ENCODE measurements at regions not wholly inside any gene's neighbourhood (a gene's known extent, or its start where the extent isn't known, plus 50 kb on each side); places are given as distances from the start of the nearest gene placed in this dataset.

DNA sequence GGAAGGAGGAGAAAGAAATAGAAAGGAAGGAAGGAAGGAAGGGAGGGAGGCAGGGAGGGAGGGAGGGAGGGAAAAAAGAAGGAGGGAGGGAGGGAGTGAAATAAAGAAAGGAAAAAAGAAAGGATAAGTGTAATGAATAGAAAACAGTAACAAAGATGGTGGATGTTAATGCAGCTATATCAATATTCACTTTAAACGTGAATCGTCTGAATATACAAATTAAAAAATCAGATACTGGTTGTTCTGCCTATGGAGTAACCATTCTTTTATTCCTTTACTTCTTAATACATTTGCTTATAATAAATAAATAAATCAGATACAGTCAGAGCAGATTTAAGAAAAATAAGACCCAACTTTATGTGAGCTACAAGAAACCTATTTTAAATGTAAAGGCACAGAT is 1520.4 kb downstream of the TBC1D22A start:
- TF ChIP-seq, protein P1, sequence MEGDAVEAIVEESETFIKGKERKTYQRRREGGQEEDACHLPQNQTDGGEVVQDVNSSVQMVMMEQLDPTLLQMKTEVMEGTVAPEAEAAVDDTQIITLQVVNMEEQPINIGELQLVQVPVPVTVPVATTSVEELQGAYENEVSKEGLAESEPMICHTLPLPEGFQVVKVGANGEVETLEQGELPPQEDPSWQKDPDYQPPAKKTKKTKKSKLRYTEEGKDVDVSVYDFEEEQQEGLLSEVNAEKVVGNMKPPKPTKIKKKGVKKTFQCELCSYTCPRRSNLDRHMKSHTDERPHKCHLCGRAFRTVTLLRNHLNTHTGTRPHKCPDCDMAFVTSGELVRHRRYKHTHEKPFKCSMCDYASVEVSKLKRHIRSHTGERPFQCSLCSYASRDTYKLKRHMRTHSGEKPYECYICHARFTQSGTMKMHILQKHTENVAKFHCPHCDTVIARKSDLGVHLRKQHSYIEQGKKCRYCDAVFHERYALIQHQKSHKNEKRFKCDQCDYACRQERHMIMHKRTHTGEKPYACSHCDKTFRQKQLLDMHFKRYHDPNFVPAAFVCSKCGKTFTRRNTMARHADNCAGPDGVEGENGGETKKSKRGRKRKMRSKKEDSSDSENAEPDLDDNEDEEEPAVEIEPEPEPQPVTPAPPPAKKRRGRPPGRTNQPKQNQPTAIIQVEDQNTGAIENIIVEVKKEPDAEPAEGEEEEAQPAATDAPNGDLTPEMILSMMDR (IDR thresholded peaks at IDR 0.05), result no peak
- no peaks in the 10 kb centered on the region; the same call in 1 of the 2 replicates for H3K27me3 Mint-ChIP-seq (ENCODE audit: insufficient read depth)

DNA sequence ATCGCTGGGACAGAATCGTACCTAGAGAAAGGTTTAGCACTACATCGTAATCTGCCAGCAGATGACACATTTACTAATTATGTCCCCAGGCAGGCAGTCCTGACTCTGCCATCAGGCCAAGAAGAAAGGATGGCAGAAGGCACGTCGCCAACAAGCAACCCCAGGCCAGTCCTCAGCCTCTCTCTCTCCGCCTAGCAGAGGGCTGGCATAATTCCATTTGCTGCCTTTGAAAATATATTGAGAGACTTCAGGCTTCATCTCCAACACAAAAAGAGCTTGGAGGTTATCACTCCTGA is 1517.0 kb downstream of the TBC1D22A start:
- Mint-ChIP-seq H3K9me3 (peaks cover 67% of the 10 kb centered on the region), H3K27ac (no peak overlapping the region), H3K27me3 (ENCODE audit: insufficient read depth) (no peaks in the 10 kb centered on the region; the same call in 1 of the 2 replicates), H3K4me1 (ENCODE audit: low read depth) (no peaks in the 10 kb centered on the region), H3K4me3 (no peak overlapping the region), H3K36me3 (ENCODE audit: low read depth) (peaks cover 14% of the 10 kb centered on the region)
- TF ChIP-seq, protein P1 (IDR thresholded peaks at IDR 0.05), result no peak
- no peak for DNase-seq

More for the DNA sequence above, 1520.4 kb downstream of the TBC1D22A start:
- DNase-seq, result no peak
- Mint-ChIP-seq H3K36me3 (ENCODE audit: low read depth) (peaks cover 6% of the 10 kb centered on the region), H3K9me3 (peaks cover 50% of the 10 kb centered on the region), H3K4me3 (no peak overlapping the region), H3K4me1 (ENCODE audit: low read depth) (no peaks in the 10 kb centered on the region), H3K27ac (no peak overlapping the region)

DNA sequence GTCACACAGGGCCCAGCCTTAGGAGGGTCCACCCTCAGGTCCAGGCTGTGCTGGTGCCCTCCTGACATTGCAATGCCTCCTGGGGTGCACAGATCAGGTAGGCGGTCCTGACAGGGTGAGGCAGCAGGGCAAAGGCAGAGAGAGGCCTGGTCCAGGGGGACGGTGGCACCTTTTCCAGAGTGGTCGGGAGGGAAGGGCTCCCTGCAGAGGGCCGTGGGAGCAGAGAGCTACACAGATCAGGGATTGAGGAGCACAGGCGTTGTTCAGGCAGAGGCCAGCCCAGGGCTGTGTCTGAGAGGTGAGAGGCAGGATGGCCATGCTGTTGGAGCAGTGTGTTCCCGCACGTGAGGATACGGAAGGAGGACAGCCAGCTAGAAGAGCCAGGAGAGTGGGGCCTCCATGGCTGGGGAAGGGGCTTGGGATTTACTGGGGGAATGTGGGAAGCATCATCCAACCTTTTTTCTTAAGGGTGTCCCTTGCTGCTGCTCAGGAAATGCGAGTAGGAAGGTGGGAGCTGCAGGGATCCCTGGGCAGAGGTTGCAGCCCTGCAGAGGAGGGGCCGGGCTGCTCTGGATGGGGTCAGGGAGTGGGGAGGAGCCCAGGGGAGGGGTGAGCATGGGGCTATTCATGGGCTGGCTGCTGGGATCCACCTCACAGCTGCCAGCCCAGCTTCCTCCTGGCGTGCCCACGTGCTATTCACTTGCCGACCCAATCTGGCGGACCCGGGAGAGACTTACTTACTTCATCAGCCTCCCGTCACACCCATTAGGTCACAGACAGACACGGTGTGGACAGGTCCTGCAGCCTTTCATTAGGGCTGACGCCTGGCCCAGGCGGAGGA is 1516.4 kb downstream of the TBC1D22A start:
- Mint-ChIP-seq H3K9me3 (peaks cover 68% of the 10 kb centered on the region), H3K4me3 (no peak overlapping the region), H3K27me3 (ENCODE audit: insufficient read depth) (no peaks in the 10 kb centered on the region; the same call in 1 of the 2 replicates), H3K27ac (no peak overlapping the region), H3K36me3 (ENCODE audit: low read depth) (peaks cover 14% of the 10 kb centered on the region), H3K4me1 (ENCODE audit: low read depth) (no peaks in the 10 kb centered on the region)
- TF ChIP-seq, protein P1 (IDR thresholded peaks at IDR 0.05), result no peak
- DNase-seq, result no peak

DNA sequence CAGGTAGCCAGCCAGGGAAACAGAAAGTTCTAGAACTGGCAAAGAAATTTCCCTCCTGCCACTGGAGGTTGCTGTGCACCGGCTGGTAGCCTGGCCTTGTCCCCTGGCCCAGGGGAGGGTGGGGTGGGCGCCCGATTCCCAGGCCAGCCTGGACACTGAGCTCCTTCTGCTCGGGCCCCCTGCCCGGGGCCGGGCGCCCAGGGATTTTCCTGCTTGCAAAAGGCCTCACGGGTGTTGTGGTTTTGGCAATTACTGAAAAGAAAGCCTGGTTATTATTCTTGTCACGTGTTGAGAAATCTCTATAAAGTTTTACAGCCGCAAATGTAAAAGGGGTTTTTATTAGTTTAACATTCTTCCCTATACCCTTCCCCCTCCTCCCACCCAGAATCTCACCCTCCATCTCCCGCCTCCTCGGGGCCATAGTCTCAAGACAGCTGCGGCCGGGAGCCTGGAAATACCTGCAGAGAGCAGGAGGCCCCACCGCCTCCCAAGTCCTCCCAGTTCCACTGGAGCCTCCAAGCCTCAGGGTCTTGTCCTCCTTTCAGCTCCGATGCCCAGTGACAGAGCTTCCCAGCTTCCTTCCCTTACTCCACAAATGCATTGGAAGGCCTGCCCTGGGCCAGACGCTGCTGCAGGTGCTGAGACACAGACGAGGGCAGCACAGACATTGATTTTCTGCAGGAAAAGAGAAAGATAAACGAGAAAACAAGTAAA is 1515.6 kb downstream of the TBC1D22A start:
- Mint-ChIP-seq H3K27me3 (ENCODE audit: insufficient read depth) (no peaks in the 10 kb centered on the region; the same call in 1 of the 2 replicates), H3K4me1 (ENCODE audit: low read depth) (no peaks in the 10 kb centered on the region), H3K4me3 (no peak overlapping the region), H3K9me3 (peaks cover 73% of the 10 kb centered on the region), H3K36me3 (ENCODE audit: low read depth) (peaks cover 14% of the 10 kb centered on the region), H3K27ac (no peak overlapping the region)
- TF ChIP-seq, protein P1 (IDR thresholded peaks at IDR 0.05), result no peak
- no peak for DNase-seq

DNA sequence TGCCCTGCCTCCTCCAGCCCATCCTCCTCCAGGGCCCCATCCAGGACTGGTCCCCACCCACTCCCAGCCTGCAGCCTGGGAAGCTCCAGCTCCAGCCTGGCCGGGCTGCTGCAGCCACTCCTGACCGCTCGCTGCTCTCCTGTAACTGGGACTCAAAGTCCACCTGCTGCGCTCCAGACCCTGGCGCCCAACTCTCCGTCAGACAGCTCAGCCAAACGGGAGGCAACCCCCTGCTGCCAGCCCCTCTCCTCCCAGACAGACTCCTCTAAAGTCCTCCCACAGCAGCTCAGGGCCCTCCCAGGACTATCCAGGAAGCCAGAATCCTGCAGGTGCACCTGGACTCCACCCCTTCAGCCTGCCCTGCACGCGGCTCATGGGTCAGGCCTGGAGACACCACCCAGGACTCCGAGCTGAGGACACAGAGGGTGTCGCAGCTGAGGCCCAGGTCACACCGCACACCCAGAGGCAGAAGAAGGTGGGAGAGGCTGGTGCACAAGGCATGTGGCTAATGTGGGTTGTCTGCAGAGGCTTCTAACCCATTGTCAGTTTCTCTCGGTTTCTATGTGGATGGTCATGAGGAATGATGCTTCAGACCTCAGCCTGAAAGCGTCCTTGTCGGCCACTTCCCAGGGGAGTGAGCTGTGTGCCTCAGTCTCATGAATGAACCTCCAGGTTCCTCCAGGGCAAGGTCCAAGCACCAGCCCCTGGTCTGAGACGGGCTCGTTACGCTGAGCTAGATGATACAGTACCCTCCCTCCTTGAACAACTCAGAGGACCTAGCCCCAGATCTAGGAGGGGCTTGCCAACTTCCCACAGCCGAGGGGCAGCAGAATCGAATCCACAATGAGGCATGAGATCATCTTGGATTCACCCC is 1514.8 kb downstream of the TBC1D22A start:
- no peak overlapping the region for H3K27ac Mint-ChIP-seq
- no peaks in the 10 kb centered on the region for H3K4me1 Mint-ChIP-seq (ENCODE audit: low read depth)
- DNase-seq, result no peak
- H3K4me3 Mint-ChIP-seq, result no peak overlapping the region
- H3K9me3 Mint-ChIP-seq, result peaks cover 81% of the 10 kb centered on the region
- H3K36me3 Mint-ChIP-seq (ENCODE audit: low read depth), result peaks cover 14% of the 10 kb centered on the region
- TF ChIP-seq, protein P1 (IDR thresholded peaks at IDR 0.05), result no peak
- H3K27me3 Mint-ChIP-seq (ENCODE audit: insufficient read depth), result no peaks in the 10 kb centered on the region; the same call in 1 of the 2 replicates
